ENCODE measurements at regions not wholly inside any gene's neighbourhood (a gene's known extent, or its start where the extent isn't known, plus 50 kb on each side); places are given as distances from the start of the nearest gene placed in this dataset.

- TF ChIP-seq POLR2A (IDR thresholded peaks at IDR 0.05; ENCODE audit: low read depth, low read length) (no peak), POLR2AphosphoS5 (IDR thresholded peaks at IDR 0.05; ENCODE audit: low read depth, low read length) (no peak)
Measured at GRCh38 chr13:74264333-74264732, 130.1 kb upstream of the KLF12 start.

Measured in GM12892 (cell line).